ENCODE measurements at regions not wholly inside any gene's neighbourhood (a gene's known extent, or its start where the extent isn't known, plus 50 kb on each side); places are given as distances from the start of the nearest gene placed in this dataset.
"Not testable (repeated sequence)": the region's sequence is repeated elsewhere in the genome, so short reads cannot be mapped to it uniquely, and the experiment has no call there.

GRCh38 chr1:60637651-60638050 is 444.7 kb upstream of the NFIA start:
- no peak for DNase-seq

- DNase-seq = no peak
Observed at GRCh38 chr1:60636946-60637345, 445.4 kb upstream of the NFIA start.

GRCh38 chr1:60634106-60634505 is 448.3 kb upstream of the NFIA start:
- DNase-seq = no peak

- DNase-seq = no peak
Observed at GRCh38 chr1:60622486-60622885, 459.9 kb upstream of the NFIA start.

GRCh38 chr1:60621368-60621851 is 461.0 kb upstream of the NFIA start:
- no peak for DNase-seq

GRCh38 chr1:60620087-60620486 is 462.3 kb upstream of the NFIA start:
- DNase-seq = no peak

GRCh38 chr1:60619581-60619980 is 462.8 kb upstream of the NFIA start:
- DNase-seq = no peak

- DNase-seq = no peak
Observed at GRCh38 chr1:60615666-60616065, 466.7 kb upstream of the NFIA start.

GRCh38 chr1:60612790-60613189 is 469.6 kb upstream of the NFIA start:
- no peak for DNase-seq

- DNase-seq = not testable (repeated sequence)
Observed at GRCh38 chr1:60606921-60607320, 475.4 kb upstream of the NFIA start.

GRCh38 chr1:60600532-60600931 is 481.8 kb upstream of the NFIA start:
- DNase-seq = no peak

- no peak for DNase-seq
Observed at GRCh38 chr1:60599574-60599973, 482.8 kb upstream of the NFIA start.

GRCh38 chr1:60598041-60598910 is 484.1 kb upstream of the NFIA start:
- no peak for DNase-seq

- DNase-seq = no peak
Observed at GRCh38 chr1:60596791-60597750, 485.3 kb upstream of the NFIA start.

GRCh38 chr1:60591583-60591982 is 490.8 kb upstream of the NFIA start:
- no peak for DNase-seq

GRCh38 chr1:60589916-60590315 is 492.4 kb upstream of the NFIA start:
- DNase-seq = no peak

- no peak for DNase-seq
Observed at GRCh38 chr1:60589046-60589748, 493.2 kb upstream of the NFIA start.

GRCh38 chr1:60584371-60584770 is 498.0 kb upstream of the NFIA start:
- no peak for DNase-seq

GRCh38 chr1:60583696-60584095 is 498.7 kb upstream of the NFIA start:
- no peak for DNase-seq

- DNase-seq = no peak
Observed at GRCh38 chr1:60581455-60582220, 500.7 kb upstream of the NFIA start.

- DNase-seq = no peak
Observed at GRCh38 chr1:60577029-60577428, 503.5 kb upstream of the C1orf87 start.

GRCh38 chr1:60575326-60575977 is 501.9 kb upstream of the C1orf87 start:
- no peak for DNase-seq

Measured in NCI-H82 (cell line).